ENCODE measurements at regions not wholly inside any gene's neighbourhood (a gene's known extent, or its start where the extent isn't known, plus 50 kb on each side); places are given as distances from the start of the nearest gene placed in this dataset.

DNA sequence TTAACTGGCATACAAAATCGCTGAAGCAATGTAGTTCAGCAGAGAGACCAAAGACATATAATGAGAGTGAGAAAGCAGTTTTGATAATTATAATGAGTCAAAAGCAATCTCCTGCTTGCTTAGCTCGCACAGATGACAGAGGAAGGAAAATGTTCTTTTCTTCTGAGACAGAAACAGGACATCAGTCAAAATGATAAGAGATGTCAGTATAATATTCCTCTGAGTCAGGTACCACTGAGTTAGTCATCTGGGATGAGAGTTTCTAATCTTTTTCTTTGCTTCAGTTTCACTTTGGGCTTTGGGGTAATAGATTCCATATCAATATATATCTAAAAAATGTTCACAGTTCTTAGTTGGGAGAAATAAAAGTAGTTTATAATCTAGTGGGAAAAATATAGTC is 387.2 kb downstream of the PCDH7 start:
- Mint-ChIP-seq H3K27me3 (ENCODE audit: unreplicated experiment) (peaks cover 16% of the 10 kb centered on the region), H3K4me1 (ENCODE audit: low read depth, unreplicated experiment) (no peaks in the 10 kb centered on the region), H3K27ac (ENCODE audit: unreplicated experiment) (no peak overlapping the region), H3K9me3 (ENCODE audit: low read depth, unreplicated experiment) (no peaks in the 10 kb centered on the region), H3K36me3 (ENCODE audit: insufficient read depth, unreplicated experiment) (no peaks in the 10 kb centered on the region), H3K4me3 (ENCODE audit: low read depth, unreplicated experiment) (no peak overlapping the region)
- TF ChIP-seq, protein P1, sequence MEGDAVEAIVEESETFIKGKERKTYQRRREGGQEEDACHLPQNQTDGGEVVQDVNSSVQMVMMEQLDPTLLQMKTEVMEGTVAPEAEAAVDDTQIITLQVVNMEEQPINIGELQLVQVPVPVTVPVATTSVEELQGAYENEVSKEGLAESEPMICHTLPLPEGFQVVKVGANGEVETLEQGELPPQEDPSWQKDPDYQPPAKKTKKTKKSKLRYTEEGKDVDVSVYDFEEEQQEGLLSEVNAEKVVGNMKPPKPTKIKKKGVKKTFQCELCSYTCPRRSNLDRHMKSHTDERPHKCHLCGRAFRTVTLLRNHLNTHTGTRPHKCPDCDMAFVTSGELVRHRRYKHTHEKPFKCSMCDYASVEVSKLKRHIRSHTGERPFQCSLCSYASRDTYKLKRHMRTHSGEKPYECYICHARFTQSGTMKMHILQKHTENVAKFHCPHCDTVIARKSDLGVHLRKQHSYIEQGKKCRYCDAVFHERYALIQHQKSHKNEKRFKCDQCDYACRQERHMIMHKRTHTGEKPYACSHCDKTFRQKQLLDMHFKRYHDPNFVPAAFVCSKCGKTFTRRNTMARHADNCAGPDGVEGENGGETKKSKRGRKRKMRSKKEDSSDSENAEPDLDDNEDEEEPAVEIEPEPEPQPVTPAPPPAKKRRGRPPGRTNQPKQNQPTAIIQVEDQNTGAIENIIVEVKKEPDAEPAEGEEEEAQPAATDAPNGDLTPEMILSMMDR (IDR thresholded peaks at IDR 0.05; ENCODE audit: unreplicated experiment), result no peak
- BruUV-seq (replicated peaks), result no TSS peak
- intact Hi-C loops (cut with micrococcal nuclease; ENCODE audit: unreplicated experiment), result no loop called here
- CTCF ChIA-PET, result no interaction called here
- no peak for DNase-seq

DNA sequence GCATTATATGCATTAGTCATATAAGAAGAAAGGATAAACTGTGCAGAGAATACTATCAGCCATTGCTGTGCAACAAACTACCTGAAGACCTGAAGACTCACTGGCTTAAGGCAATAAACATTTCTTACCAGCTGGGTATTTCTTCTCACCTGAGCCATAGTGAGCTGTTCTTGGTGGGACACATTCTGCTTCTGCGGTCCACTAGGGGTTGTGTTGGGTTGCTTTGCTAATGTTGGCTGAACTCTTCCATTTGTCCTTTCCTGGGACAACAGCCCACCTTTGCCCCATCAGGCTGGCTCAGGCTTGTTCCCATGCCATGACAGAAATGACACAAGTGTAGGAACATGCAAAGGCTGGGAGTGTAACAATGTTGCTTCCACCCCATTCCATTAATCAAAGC is 388.6 kb downstream of the PCDH7 start:
- intact Hi-C loops (cut with micrococcal nuclease; ENCODE audit: unreplicated experiment), result no loop called here
- H3K27me3 Mint-ChIP-seq (ENCODE audit: unreplicated experiment), result peaks cover 7% of the 10 kb centered on the region
- CTCF ChIA-PET, result no interaction called here

DNA sequence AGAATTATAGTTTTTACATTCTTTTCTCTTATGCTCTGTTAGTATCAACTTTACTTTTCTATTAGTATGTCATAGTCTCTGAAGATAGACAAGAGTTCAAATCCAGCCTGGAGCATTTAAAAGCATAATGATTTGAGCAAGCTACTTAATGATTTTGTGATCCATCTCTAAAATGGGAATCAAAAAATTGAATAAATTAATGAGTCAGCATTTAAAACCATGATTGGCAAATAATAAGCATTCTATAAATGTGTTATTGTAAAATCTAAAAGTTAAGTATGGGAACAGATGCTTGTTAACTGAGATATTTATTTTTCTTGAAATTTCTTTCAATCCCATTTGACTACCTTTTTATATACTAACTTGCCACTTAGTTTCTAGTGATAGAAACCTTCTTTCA is 391.6 kb downstream of the PCDH7 start:
- no peak overlapping the region for H3K27ac Mint-ChIP-seq (ENCODE audit: unreplicated experiment)
- CTCF ChIA-PET, result interaction anchor here (0.5 kb wide), 1 partner anchor 95 kb away, joined by 3 read pairs; no protein-coding TSS in a partner anchor
- H3K4me1 Mint-ChIP-seq (ENCODE audit: low read depth, unreplicated experiment), result no peaks in the 10 kb centered on the region

More for the DNA sequence above, 388.6 kb downstream of the PCDH7 start:
- TF ChIP-seq, protein P1 (IDR thresholded peaks at IDR 0.05; ENCODE audit: unreplicated experiment), result no peak
- Mint-ChIP-seq H3K4me1 (ENCODE audit: low read depth, unreplicated experiment) (no peaks in the 10 kb centered on the region), H3K27ac (ENCODE audit: unreplicated experiment) (no peak overlapping the region), H3K4me3 (ENCODE audit: low read depth, unreplicated experiment) (no peak overlapping the region), H3K9me3 (ENCODE audit: low read depth, unreplicated experiment) (no peaks in the 10 kb centered on the region), H3K36me3 (ENCODE audit: insufficient read depth, unreplicated experiment) (no peaks in the 10 kb centered on the region)
- BruUV-seq (replicated peaks), result no TSS peak
- DNase-seq, result no peak

DNA sequence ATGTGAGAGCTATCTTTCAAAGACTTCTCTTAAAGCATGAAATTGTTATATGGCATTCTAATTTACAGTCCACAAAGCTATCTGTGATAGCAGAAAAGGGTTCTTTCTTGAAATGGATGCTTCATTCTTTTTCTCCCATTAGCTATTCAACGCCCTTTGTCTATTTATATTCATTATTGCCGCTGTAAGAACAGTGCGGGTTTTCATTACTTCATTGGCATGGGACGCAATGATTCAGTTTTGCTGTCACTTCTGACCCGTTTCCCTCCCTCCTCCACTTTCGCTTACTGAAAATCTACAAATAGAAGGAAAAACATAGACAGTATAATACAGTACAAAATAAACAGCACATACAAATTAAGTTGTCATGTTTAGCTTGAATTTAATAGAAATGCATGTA is 394.6 kb downstream of the PCDH7 start:
- DNase-seq, result no peak
- Mint-ChIP-seq H3K27me3 (ENCODE audit: unreplicated experiment) (no peaks in the 10 kb centered on the region), H3K36me3 (ENCODE audit: insufficient read depth, unreplicated experiment) (no peaks in the 10 kb centered on the region), H3K4me1 (ENCODE audit: low read depth, unreplicated experiment) (no peaks in the 10 kb centered on the region), H3K9me3 (ENCODE audit: low read depth, unreplicated experiment) (no peaks in the 10 kb centered on the region), H3K27ac (ENCODE audit: unreplicated experiment) (no peak overlapping the region), H3K4me3 (ENCODE audit: low read depth, unreplicated experiment) (no peak overlapping the region)
- CTCF ChIA-PET, result no interaction called here
- intact Hi-C loops (cut with micrococcal nuclease; ENCODE audit: unreplicated experiment), result no loop called here
- TF ChIP-seq, protein P1 (IDR thresholded peaks at IDR 0.05; ENCODE audit: unreplicated experiment), result no peak
- BruUV-seq (replicated peaks), result no TSS peak

More for the DNA sequence above, 391.6 kb downstream of the PCDH7 start:
- TF ChIP-seq, protein P1 (IDR thresholded peaks at IDR 0.05; ENCODE audit: unreplicated experiment), result no peak
- no peaks in the 10 kb centered on the region for H3K36me3 Mint-ChIP-seq (ENCODE audit: insufficient read depth, unreplicated experiment)
- DNase-seq, result no peak
- H3K4me3 Mint-ChIP-seq (ENCODE audit: low read depth, unreplicated experiment), result no peak overlapping the region
- H3K9me3 Mint-ChIP-seq (ENCODE audit: low read depth, unreplicated experiment), result no peaks in the 10 kb centered on the region
- intact Hi-C loops (cut with micrococcal nuclease; ENCODE audit: unreplicated experiment), result no loop called here
- no peaks in the 10 kb centered on the region for H3K27me3 Mint-ChIP-seq (ENCODE audit: unreplicated experiment)
- BruUV-seq (replicated peaks), result no TSS peak

Measured in Calu3 (cell line).